Chondrocyte (in vitro differentiated cells): ENCODE measurements at regions not wholly inside any gene's neighbourhood (a gene's known extent, or its start where the extent isn't known, plus 50 kb on each side); places are given as distances from the start of the nearest gene placed in this dataset.

Experiments
- DNase-seq: peaks from one replicate; pipeline ENCODE4 v3.0.0; 2021; ENCODE audit warnings: mixed read lengths, low spot score
- H3K27ac Mint-ChIP-seq: one replicate; pipeline ENCODE4 v1.8.0; 2021; ENCODE audit warnings: mild to moderate bottlenecking, moderate library complexity, mixed read lengths; ENCODE audit not compliant: unreplicated experiment
- H3K27me3 Mint-ChIP-seq: 2 replicates; pipeline ENCODE4 v1.8.0; 2021; ENCODE audit warnings: low read depth, mixed read lengths
- H3K36me3 Mint-ChIP-seq: 2 replicates; pipeline ENCODE4 v1.8.0; 2021; ENCODE audit warnings: low read depth, mixed read lengths
- H3K4me1 Mint-ChIP-seq: 2 replicates; pipeline ENCODE4 v1.8.0; 2021; ENCODE audit warnings: low read depth, mild to moderate bottlenecking, mixed read lengths
- H3K4me3 Mint-ChIP-seq: one replicate; pipeline ENCODE4 v1.8.0; 2021; ENCODE audit warnings: mild to moderate bottlenecking, moderate library complexity, mixed read lengths; ENCODE audit not compliant: unreplicated experiment
- H3K9me3 Mint-ChIP-seq: 2 replicates; pipeline ENCODE4 v1.8.0; 2021; ENCODE audit warnings: low read depth, mixed read lengths
- TF ChIP-seq, protein P1 (sequence below): fragments of 200-600 bp; sonication (generic); IDR thresholded peaks from 2 replicates; pipeline ENCODE4 v1.5.0; 2021; ENCODE audit warnings: antibody characterized with exemption, mild to moderate bottlenecking, moderate library complexity

DNA sequence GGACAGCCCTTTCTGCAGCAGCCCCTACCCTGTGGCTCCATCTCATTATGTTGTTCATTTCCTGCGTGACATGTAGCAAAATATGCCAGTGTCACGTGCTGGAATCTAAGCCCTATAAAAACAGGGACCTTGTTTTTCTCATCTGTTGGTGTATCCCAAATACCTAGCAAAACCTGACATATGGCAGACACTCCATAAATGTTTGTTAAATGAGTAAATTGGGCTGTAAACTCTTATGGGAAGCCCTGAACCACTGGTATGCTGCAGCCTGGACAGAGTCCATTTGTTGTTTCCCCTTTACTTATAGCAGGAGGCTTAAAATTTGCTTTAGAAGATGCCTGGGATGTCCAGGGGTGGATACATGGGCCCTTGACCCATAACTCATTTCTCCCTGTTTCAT is 363.8 kb downstream of the NPHP4 start:
- H3K4me3 Mint-ChIP-seq: no peak overlapping the region
- TF ChIP-seq, protein P1, sequence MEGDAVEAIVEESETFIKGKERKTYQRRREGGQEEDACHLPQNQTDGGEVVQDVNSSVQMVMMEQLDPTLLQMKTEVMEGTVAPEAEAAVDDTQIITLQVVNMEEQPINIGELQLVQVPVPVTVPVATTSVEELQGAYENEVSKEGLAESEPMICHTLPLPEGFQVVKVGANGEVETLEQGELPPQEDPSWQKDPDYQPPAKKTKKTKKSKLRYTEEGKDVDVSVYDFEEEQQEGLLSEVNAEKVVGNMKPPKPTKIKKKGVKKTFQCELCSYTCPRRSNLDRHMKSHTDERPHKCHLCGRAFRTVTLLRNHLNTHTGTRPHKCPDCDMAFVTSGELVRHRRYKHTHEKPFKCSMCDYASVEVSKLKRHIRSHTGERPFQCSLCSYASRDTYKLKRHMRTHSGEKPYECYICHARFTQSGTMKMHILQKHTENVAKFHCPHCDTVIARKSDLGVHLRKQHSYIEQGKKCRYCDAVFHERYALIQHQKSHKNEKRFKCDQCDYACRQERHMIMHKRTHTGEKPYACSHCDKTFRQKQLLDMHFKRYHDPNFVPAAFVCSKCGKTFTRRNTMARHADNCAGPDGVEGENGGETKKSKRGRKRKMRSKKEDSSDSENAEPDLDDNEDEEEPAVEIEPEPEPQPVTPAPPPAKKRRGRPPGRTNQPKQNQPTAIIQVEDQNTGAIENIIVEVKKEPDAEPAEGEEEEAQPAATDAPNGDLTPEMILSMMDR: no peak
- no peaks in the 10 kb centered on the region for H3K4me1 Mint-ChIP-seq
- no peak overlapping the region for H3K27ac Mint-ChIP-seq
- H3K36me3 Mint-ChIP-seq: no peaks in the 10 kb centered on the region
- H3K27me3 Mint-ChIP-seq: no peaks in the 10 kb centered on the region
- H3K9me3 Mint-ChIP-seq: peaks cover 5% of the 10 kb centered on the region
- DNase-seq: no peak

DNA sequence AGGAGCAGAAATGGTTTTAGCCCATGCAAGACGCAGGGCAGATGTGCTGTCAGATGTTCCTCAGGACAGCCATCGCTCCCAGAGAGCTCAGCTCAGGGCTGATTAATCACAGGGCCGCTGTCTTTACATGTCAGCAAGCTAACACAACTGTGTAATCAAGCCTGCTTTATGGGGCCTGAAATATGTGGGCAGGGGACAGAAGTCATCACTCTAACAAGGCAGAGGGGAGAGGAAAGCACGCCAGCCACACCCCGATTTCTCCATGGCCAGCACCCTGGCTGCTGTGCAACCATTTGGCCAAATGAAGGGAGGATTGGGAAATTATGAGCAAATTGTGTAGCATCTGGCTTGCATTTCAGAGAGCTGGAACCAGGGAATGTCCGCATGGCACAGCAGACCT is 368.8 kb downstream of the NPHP4 start:
- Mint-ChIP-seq H3K9me3 (peaks cover 10% of the 10 kb centered on the region), H3K27ac (no peak overlapping the region), H3K4me3 (no peak overlapping the region), H3K4me1 (no peaks in the 10 kb centered on the region), H3K36me3 (no peaks in the 10 kb centered on the region), H3K27me3 (no peaks in the 10 kb centered on the region)
- DNase-seq: no peak
- TF ChIP-seq, protein P1: no peak

DNA sequence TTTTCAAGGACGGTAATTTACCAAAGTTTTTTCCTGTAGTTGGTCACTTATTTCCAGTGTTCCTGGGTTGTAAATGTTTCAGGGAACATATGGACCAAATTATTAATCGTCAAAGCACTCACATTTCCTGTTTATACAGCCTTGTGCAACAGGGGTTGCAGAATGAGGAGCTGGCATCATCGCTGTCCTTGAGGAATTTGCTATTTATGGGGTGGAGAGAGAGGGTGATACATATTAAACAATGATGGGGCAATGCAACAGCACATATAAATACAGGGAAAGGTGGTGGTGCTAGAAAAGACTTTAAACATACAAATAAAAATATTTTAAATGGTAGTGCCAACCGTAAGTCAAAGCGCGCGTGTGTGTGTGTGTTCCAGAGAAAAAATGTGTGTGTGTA is 369.8 kb downstream of the NPHP4 start:
- no peaks in the 10 kb centered on the region for H3K27me3 Mint-ChIP-seq
- TF ChIP-seq, protein P1: no peak

DNA sequence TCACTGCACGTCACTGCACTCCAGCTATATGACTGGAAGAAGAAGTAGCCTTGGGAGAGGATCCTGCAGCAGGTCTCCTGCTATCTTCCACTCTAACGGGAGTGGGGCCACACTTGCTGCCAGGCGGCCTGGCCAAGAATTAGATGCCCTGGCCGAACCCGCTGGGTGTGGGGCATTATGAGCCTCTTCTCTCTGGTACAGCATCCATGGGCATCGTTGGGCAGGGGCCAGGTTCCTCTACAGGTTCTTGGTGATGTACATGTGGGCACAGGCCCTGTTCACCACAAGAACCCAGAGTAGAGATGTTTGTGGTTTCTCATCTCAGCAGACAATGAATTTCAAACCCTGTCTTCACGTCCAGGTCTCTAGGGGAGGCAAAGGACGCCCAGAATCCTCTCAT is 370.5 kb downstream of the NPHP4 start:
- Mint-ChIP-seq H3K9me3 (peaks cover 12% of the 10 kb centered on the region), H3K27ac (no peak overlapping the region), H3K4me3 (no peak overlapping the region), H3K36me3 (no peaks in the 10 kb centered on the region), H3K4me1 (no peaks in the 10 kb centered on the region), H3K27me3 (no peaks in the 10 kb centered on the region)
- TF ChIP-seq, protein P1: no peak
- DNase-seq: no peak

More for the DNA sequence above, 369.8 kb downstream of the NPHP4 start:
- Mint-ChIP-seq H3K4me1 (no peaks in the 10 kb centered on the region), H3K4me3 (no peak overlapping the region), H3K27ac (no peak overlapping the region), H3K9me3 (peaks cover 10% of the 10 kb centered on the region), H3K36me3 (no peaks in the 10 kb centered on the region)
- no peak for DNase-seq

DNA sequence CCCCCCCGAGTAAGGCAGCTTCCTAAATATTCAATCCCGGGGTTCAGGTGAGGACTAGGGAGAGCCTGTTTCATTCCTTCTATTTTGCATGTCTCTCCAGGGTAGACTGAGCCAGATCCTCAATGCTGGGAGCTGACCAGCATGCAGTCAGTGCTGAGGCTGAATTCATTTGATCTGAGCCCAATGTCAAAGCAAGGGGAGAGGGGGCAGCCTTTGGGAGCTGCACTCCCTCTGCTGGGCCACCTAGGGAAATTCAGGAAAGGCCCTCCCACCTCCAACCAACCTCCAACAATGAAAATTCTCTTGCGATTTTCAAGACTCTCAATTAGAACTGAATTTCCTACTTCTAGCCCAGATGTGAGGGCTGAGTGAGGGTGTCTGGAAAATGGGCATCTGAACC is 371.2 kb downstream of the NPHP4 start:
- peaks cover 12% of the 10 kb centered on the region for H3K9me3 Mint-ChIP-seq
- H3K4me3 Mint-ChIP-seq: no peak overlapping the region
- no peaks in the 10 kb centered on the region for H3K4me1 Mint-ChIP-seq
- no peak overlapping the region for H3K27ac Mint-ChIP-seq
- H3K27me3 Mint-ChIP-seq: no peaks in the 10 kb centered on the region
- no peaks in the 10 kb centered on the region for H3K36me3 Mint-ChIP-seq
- TF ChIP-seq, protein P1: no peak
- no peak for DNase-seq
